ENCODE measurements at regions not wholly inside any gene's neighbourhood (a gene's known extent, or its start where the extent isn't known, plus 50 kb on each side); places are given as distances from the start of the nearest gene placed in this dataset.

DNA sequence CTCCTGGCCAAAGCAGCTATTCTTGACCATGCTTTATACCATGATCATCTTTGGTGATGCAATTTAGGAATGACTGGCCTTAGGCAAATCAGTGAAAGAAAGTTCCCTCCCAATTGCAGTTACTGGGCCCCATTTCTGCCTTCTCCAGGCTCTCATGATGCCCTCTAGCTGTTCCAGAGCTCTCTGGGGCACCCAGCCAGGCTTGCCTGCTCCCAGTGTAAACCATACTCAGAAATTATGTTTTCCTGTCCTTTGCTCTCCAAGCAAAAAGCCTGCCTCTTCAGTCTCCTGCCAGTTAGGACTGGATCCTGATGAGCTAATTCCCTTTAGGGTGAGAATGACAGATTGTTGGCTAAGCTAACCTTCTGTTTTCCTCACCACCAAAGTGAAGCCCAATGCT lies 85.3 kb upstream of the RBPJ start:
- TF ChIP-seq CTCF (IDR thresholded peaks at IDR 0.05; ENCODE audit: low read depth, low read length, missing control alignments) = no peak
- DNase-seq (ENCODE audit: low read depth) = no peak
- in situ Hi-C loops (cut with HindIII; ENCODE audit: low sequenced_read_pairs) = no loop called here
- H3K4me3 ChIP-seq (ENCODE audit: low read depth, low read length) = no peak overlapping the region

DNA sequence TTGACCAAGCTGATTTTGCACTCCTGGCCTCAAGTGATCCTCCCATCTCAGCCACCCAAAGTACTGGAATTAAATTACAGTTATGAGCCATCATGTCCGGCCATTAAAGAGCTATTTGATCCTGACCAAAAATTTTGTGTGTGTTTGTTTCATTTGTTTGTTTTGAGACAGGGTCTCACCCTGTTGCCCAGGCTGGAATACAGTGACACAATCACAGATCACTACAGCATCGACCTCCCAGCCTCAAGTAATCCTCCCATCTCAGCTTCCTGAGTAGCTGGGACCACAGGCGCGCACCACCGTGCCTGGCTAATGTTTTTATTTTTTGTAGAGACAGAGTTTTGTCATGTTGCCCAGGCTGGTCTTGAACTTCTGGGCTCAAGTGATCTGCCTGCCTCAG lies 82.9 kb upstream of the RBPJ start:
- no peak for TF ChIP-seq CTCF (IDR thresholded peaks at IDR 0.05; ENCODE audit: low read depth, low read length, missing control alignments)
- DNase-seq (ENCODE audit: low read depth) = no peak
- no peak overlapping the region for H3K4me3 ChIP-seq (ENCODE audit: low read depth, low read length)
- in situ Hi-C loops (cut with HindIII; ENCODE audit: low sequenced_read_pairs) = no loop called here

- no peak for DNase-seq (ENCODE audit: low read depth)
- no peak overlapping the region for H3K4me3 ChIP-seq (ENCODE audit: low read depth, low read length)
- no peak for TF ChIP-seq CTCF (IDR thresholded peaks at IDR 0.05; ENCODE audit: low read depth, low read length, missing control alignments)
- in situ Hi-C loops (cut with HindIII; ENCODE audit: low sequenced_read_pairs) = no loop called here
These were observed 82.4 kb upstream of the RBPJ start for GRCh38 chr4:26238426-26238777.

DNA sequence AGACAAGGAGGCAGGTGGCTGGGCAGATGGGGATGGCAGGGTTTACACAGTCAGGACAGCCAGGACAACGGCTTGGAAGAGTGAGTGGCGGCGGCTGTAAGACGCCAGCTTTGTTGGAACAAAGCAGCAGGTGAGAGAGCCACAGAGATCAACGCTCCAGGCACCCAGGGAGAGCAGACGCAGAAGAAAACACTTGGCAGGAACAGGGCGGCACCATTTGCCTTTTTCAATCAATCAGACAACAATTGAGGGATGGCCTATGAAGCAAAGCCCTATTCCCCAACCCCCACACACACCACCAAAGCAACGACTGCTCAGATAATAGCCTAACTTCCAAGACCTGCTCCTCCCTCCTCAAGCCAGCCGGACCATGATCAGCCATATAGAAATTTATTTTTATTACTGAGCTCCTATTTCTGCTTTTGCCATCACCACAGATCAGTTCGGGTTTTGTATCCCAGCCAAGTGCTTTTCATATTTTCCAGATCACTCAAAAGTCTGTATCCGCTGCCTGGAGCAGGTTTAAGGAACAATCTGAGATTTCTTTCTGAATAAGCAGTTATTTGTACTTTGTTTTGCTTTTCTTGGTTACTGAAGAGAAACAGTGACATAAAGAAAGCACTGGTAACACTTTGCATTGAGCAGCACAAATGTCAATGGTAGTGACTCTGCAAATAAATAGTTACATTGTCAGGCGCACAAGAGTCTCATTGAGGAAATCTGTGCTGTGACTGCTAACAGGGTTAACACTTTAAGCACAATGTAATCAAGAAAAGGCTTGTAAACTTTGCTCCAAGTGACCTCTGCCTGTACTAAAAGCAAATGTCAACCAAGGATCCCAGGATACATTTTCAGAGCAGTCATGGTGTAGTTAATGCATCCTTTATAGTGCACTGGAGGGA lies 81.8 kb upstream of the RBPJ start:
- no peak for TF ChIP-seq CTCF (IDR thresholded peaks at IDR 0.05; ENCODE audit: low read depth, low read length, missing control alignments)
- no peak overlapping the region for H3K4me3 ChIP-seq (ENCODE audit: low read depth, low read length)
- DNase-seq (ENCODE audit: low read depth) = no peak
- in situ Hi-C loops (cut with HindIII; ENCODE audit: low sequenced_read_pairs) = no loop called here

DNA sequence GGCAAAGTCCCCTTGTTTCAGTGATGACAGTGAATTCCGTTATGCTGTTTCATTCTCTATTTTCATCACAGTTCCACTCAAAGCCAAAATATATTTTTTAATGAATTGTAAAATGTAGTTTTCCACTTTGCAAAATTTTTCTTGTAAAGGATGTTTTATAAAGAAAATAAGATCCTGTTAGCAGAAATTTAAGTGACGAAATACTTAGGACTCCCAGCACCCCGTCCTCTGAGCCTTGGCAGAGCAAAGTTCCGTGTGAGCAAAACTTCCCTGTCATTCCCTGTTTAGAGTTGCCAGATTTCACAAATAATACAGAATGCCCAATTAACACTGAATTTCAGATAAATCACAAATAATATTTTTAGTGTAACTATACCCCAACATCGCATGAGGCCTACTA lies 81.0 kb upstream of the RBPJ start:
- in situ Hi-C loops (cut with HindIII; ENCODE audit: low sequenced_read_pairs) = no loop called here
- no peak for DNase-seq (ENCODE audit: low read depth)
- no peak overlapping the region for H3K4me3 ChIP-seq (ENCODE audit: low read depth, low read length)
- TF ChIP-seq CTCF (IDR thresholded peaks at IDR 0.05; ENCODE audit: low read depth, low read length, missing control alignments) = no peak

GRCh38 chr4:26241179-26241578 lies 79.6 kb upstream of the RBPJ start:
- DNase-seq (ENCODE audit: low read depth) = no peak
- TF ChIP-seq CTCF (IDR thresholded peaks at IDR 0.05; ENCODE audit: low read depth, low read length, missing control alignments) = no peak
- in situ Hi-C loops (cut with HindIII; ENCODE audit: low sequenced_read_pairs) = no loop called here
- no peak overlapping the region for H3K4me3 ChIP-seq (ENCODE audit: low read depth, low read length)
